AG10803 (cell line): ENCODE measurements at regions not wholly inside any gene's neighbourhood (a gene's known extent, or its start where the extent isn't known, plus 50 kb on each side); places are given as distances from the start of the nearest gene placed in this dataset.

Experiments used
- DNase-seq: peaks from one replicate; pipeline ENCODE4 v3.0.0; 2010; ENCODE audit warnings: low read depth
- H3K4me3 ChIP-seq: 2 replicates; pipeline ENCODE4 v1.5.1; 2011; ENCODE audit warnings: mild to moderate bottlenecking, low read length, control low read depth
- TF ChIP-seq, protein P1 (sequence below): conservative IDR thresholded peaks from 2 replicates; pipeline ENCODE4 v1.5.1; 2011; ENCODE audit warnings: mild to moderate bottlenecking, low read length, control low read depth, inconsistent platforms

GRCh38 chr6:170008294-170008785 is 256.9 kb downstream of the ERMARD start:
- DNase-seq: no peak
- TF ChIP-seq, protein P1, sequence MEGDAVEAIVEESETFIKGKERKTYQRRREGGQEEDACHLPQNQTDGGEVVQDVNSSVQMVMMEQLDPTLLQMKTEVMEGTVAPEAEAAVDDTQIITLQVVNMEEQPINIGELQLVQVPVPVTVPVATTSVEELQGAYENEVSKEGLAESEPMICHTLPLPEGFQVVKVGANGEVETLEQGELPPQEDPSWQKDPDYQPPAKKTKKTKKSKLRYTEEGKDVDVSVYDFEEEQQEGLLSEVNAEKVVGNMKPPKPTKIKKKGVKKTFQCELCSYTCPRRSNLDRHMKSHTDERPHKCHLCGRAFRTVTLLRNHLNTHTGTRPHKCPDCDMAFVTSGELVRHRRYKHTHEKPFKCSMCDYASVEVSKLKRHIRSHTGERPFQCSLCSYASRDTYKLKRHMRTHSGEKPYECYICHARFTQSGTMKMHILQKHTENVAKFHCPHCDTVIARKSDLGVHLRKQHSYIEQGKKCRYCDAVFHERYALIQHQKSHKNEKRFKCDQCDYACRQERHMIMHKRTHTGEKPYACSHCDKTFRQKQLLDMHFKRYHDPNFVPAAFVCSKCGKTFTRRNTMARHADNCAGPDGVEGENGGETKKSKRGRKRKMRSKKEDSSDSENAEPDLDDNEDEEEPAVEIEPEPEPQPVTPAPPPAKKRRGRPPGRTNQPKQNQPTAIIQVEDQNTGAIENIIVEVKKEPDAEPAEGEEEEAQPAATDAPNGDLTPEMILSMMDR: no peak
- no peak overlapping the region for H3K4me3 ChIP-seq

DNA sequence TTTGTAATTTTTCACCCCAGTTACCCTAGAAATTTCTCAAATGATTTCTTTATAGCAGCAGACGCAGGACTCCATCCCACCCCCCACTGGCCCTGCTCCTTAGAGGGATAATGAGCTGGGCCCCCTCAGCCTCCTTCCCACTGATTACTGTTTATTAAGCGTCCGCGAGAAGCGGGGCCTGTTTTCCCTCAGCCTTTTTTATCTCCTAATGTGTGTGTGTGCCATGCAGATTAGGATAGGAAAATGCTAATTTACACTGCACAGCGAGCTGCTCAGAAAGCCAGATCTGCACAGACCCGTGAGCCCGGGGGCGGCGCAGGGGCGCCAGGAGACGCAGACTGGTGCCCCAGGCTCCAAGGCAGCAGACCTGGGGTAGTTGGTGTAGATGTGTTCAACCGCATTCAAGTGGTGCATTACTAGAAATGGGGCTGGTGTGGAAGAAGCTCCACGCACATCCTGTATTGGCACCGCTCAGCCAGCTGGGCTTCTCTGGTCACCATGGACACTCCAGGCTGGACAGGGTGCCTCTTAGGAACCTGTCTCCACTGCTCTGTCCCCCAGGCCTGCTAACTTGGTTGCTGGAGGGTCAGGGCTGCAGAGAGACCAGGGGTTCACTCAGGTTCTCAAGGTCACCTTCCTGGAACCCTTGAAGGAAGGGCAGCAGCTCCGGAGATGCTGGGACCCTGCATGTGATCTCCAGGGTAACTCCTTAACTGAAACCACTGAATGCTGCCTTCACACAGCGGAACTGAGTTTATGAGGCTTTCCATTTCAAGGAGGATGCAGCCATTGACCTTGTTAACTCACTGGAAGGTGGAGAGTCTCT is 256.3 kb downstream of the ERMARD start:
- no peak overlapping the region for H3K4me3 ChIP-seq
- DNase-seq: no peak
- TF ChIP-seq, protein P1: no peak

DNA sequence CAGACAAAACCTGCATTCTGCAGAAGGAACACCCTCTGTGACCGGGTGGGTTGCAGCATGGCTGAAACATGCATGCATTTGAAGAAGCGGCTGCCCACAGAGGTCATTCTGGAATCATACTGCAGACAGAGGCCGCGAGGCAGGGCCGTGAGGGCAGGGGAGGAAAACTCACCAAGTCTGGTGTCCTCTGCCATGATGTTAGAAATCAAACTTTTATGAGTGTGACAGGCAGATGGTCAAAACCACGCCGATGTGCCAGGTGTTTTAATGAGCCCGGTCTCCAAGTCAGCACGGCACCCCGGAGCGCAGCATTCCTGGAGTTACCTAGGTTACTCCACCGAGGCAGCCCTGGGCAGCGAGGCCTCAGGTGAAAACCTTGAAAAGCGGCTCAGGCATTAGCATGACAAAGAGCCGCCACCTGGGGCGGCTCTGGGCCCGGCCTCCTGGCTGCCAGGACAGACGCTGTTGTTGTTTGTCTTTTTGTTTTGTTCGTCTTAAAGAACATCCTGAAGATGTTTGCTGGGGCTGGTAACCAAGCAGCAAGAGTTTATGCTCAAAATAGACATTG is 255.6 kb downstream of the ERMARD start:
- TF ChIP-seq, protein P1: no peak
- DNase-seq: no peak
- no peak overlapping the region for H3K4me3 ChIP-seq

DNA sequence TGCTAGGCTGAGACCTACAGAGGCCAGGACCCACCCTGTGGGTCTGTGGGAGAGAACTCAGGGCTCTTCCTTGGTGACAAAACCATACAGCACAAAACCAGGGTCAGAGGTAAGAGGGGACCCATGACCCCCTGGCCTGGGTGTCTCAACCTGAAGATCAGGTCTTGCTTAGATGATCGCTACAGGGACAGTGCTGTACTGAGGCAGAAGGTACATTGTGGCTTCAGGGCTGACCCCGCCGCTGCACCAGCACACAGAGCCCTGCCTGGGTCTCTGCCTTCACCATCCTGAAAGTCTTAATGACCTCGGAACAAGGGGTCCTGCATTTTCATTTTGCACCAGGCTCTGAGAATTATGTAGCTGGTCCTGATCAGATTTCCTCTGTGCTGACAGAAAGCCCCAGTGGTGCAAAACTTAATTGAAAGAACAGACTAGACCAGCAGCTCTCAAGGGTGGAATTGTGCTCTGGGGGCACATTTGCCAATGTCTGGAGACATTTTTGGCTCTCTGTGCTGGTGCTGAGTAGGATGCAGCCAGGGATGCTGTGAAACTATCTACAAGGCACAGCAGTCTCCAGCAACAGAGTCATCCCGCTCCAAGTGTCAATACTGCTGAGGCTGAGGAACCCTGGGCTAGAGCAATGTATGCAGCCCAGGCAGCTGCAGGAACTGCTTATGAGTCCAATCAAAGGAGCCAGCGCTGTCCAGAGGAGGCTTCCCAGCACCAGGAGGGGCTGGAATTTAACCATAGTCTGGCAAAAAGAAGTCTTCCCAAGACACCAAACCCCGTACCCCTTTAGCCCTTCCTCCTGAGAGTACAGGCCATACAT is 254.9 kb downstream of the ERMARD start:
- H3K4me3 ChIP-seq: no peak overlapping the region
- TF ChIP-seq, protein P1: no peak
- no peak for DNase-seq

DNA sequence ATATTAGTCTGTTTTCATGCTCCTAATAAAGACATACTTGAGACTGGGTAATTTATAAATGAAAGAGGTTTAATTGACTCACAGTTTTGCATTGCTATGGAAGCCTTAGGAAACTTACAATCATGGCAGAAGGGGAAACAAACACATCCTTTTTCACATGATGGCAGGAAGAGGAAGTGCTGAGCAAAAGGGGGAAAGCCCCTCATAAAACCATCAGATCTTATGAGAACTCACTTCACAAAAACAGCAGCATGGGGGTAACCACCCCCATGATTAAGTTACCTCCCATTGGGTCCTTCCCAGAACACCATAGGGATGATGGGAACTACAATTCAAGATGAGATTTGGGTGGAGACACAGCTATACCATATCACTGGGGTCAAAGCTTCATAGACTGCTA is 254.2 kb downstream of the ERMARD start:
- H3K4me3 ChIP-seq: no peak overlapping the region
- DNase-seq: no peak
- TF ChIP-seq, protein P1: no peak

DNA sequence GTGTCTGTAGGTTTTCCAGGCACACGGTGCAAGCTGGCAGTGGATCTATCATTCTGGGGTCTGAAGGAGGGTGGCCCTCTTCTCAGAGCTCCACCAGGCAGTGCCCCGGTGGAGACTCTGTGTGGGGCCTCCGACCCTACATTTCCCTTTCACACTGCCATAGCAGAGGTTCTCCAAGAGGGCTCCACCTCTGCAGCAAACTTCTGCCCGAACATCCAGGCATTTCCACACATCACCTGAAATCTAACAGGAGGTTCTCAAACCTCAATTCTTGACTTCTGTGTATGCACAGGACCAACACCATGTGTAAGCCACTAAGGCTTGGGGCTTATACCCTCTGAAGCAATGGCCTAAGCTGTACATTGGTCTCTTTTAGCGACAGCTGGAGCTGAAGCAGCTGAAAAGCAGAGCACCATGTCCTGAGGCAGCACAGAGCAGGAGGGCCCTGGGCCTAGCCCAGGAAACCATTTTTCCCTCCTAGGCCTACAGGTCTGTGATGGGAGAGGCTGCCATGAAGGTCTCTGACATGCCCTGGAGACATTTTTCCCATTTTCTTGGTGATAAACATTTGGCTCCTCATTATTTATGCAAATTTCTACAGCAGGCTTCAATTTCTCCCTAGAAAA is 253.3 kb downstream of the ERMARD start:
- no peak overlapping the region for H3K4me3 ChIP-seq
- TF ChIP-seq, protein P1: no peak
- DNase-seq: no peak
